NCI-H2196 (cell line): ENCODE measurements at regions not wholly inside any gene's neighbourhood (a gene's known extent, or its start where the extent isn't known, plus 50 kb on each side); places are given as distances from the start of the nearest gene placed in this dataset.

ENCODE experiments used
- DNase-seq: peaks from one replicate; lab custom pipeline; 2025; ENCODE audit not compliant: unreplicated experiment; lab: John Stamatoyannopoulos, UW

DNA sequence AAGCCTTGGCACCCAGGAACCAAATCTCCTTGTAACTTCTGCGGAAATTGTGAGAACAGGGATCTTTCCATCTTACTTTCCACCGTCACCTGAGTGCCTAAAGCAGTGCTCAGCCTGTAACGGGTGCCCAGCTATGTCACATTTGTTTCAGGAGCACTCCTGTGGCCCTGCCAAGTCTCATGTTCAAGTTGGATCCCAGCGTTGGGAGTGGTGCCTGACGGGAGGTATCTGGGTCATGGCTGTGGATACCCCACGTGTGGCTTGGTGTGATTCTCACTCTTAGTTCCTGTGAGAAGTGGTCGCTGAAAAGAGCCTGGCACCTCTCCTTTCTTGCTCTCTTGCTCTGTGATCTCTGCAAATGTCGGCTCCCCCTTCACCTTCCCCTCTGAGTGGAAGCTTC, 114.9 kb downstream of the UQCRFS1 start:
- no peak for DNase-seq

- DNase-seq: no peak
These were observed 116.1 kb downstream of the UQCRFS1 start for GRCh38 chr19:29096896-29097295.

GRCh38 chr19:29093553-29093908, 119.4 kb downstream of the UQCRFS1 start:
- DNase-seq: no peak

GRCh38 chr19:29092712-29093552, 120.0 kb downstream of the UQCRFS1 start:
- no peak for DNase-seq

GRCh38 chr19:29090783-29091526, 122.0 kb downstream of the UQCRFS1 start:
- no peak for DNase-seq

DNA sequence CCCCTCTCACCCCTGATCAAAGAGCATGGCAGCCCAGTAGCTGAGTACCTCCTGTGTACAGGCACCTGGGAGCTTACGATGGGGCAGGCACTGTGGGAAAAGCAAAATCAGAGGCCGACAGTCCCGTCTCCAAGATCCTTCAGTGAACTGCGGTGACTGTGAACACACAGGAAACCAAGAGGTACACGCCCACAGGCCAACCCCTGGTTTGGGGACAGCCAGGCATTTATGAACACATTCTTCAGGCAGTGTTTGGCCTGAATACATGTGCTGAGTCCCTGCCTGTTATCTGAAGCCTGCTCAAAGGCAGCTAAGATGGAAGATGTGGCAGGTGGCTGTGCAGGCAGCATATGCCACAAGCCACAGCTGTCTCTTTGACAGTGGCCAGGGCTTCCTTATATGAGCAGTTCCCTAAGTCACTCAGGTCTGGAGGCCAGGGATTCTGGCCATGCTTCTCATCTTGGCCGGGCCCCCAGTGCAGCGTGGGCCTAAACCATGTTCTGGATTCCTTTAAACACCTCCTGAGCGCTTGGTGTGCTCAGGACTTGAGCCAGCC, 123.6 kb downstream of the UQCRFS1 start:
- DNase-seq: no peak

GRCh38 chr19:29088761-29089160, 124.2 kb downstream of the UQCRFS1 start:
- no peak for DNase-seq

DNA sequence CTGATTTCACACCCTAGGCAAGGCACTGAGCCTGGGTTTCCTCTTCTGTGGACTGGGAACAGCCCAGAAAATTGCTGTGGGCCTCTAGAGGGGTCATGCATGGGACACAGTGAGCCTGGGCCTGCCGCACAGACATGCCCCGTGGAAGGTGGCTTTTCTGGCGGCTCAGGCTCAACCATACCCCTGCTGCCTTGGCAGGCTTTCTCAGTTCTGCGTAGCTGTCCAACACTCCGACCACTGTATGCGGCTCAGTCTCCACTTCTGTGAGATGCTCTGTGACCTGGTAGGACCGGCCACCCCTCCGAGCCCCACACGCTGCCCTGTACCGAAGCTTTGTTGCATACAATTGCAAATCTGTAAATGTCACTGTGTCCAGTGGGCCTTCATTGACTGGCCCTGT, 126.3 kb downstream of the UQCRFS1 start:
- no peak for DNase-seq

DNA sequence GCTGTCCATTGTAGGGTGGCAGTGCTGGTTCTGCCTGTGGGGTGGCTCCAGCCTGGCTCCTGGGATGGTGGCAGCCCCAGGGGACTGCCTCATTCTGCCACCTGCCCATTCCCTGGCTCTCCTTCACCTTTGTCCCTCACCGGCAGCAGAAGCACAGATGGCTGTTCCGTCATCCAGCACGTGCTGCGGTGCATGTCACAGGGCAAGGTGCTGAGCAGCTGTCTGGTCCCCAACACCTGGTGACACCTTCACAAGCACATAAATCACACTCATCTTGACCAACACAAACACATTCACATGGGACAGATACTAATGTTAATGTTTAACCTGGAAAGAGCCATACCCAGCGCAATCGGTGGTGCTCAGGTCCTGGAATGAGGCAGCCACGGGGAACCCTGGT, 126.8 kb downstream of the UQCRFS1 start:
- no peak for DNase-seq

GRCh38 chr19:29085630-29086029, 127.3 kb downstream of the UQCRFS1 start:
- no peak for DNase-seq

DNA sequence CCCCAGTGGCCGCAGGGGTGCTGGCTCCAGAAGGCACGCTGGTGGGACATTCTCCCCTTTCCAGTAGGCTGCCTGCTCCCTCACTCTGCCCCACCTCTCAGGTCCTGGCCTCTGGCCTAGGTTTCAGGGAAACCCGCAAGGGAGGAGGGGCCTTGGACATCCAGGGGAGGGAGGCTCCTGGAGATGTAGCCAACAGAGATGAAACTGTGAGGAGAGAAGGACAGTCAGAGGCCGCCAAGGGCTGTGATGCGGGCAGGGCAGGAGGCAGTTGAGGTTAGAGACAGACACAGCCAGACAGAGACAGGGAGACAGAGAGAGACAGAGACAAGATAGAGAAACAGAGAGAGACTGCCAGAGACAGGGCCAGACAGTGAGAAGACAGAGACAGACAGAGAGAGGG, 127.7 kb downstream of the UQCRFS1 start:
- no peak for DNase-seq

GRCh38 chr19:29084266-29084665, 128.7 kb downstream of the UQCRFS1 start:
- peak; percentile 3 for DNase-seq

GRCh38 chr19:29083863-29084262, 129.1 kb downstream of the UQCRFS1 start:
- no peak for DNase-seq

GRCh38 chr19:29079356-29080032, 133.5 kb downstream of the UQCRFS1 start:
- no peak for DNase-seq

DNA sequence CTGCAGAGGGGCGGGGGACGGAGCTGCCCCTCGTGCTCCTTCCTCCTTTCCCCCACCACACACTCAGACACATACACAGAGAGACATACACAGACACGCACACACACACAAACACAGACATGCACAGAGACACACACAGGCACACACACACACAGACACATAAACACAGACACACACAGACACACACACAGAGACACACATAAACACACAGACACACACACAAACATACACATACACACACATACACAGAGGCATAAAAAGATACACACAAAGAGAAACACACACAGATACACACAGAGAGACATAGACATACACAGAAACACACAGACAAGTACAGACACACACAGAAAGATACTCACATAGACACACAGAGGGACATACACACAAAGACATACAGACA, 136.0 kb downstream of the UQCRFS1 start:
- DNase-seq: no peak

GRCh38 chr19:29076161-29076560, 136.8 kb downstream of the UQCRFS1 start:
- no peak for DNase-seq

GRCh38 chr19:29075149-29075548, 137.8 kb downstream of the UQCRFS1 start:
- DNase-seq: no peak

DNA sequence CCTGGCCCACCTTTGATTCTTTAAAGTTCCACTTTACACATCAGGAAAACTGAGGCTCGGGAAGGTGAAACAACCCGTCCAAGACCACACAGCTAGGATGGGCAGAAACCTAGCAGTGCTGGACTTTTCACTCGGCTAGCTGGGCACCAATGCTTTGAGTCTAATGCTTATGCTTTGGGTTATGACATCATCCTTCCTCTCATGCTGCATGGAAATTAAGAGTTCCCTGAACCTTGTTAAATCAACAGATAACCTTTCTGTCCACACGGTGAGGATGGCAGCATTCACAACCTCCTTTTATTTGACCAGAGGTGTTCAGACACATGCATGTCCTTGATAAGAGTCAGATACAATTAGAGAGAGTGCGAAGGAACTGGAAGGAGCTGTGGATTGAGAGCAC, 138.4 kb downstream of the UQCRFS1 start:
- no peak for DNase-seq

DNA sequence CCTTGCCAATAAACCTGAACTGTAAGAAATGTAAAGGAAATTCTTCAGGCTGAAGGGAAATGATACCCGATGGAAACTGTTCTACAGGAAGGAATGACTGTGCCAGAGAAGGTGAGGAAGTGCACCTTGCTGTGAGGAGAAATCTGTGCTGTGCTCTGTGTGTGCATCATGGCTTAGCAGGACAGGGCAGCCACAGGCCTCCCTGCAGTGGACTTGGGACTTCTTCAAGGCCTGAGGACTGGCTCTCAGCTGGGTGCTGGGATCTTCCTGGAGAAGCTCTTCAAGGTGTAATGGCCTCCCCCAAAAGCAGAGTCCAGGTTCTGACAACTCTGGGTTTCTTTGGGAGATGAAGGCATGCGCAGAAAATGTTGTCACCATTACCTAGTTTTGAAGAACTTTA, 145.1 kb downstream of the UQCRFS1 start:
- no peak for DNase-seq

DNA sequence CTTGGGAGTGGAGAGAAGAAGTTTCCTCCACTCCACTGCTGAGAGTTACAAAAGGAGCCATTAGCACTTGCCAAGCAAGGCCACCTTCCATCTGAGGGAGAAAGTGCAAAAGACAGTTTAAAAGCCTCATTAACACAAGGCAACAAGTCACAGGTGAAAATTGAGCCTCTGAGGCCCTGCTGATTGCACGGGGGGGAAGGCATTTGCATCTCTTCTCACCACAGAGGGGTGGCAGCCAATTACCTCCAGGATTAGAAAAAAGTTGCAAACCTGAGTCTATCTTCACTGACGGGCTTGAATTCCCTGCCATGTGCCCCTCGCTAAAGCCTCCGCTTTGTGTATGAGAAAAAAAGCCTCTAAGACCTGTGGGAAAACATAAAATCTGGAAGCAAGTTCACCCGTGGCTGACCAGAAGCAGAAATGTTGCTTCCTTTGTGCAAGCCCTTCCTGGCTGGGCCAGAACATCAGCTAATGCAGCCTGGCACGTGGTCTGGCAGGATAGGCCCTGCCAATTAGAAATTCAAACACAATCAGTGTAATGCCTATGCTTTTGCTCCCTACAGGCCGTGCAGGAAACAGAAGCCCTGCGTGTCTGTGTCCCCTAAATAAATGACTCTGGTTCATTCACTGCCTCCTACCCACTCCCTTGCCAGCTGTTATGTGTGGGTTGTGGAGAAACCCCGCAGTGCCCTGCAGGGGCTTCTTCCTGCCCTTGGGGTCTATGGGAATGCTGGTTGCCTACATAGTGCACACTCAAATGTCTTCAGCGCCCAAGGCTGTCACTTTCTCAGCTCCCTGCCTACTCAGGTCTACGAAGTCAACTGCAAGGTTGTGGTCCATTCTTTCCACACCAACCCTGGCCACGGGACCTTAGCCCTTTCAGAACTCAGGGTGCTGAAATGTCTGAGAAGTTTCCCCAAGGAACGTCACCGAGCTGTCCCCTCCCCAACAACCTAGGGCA, 150.2 kb downstream of the UQCRFS1 start:
- DNase-seq: no peak
